ENCODE measurements at regions not wholly inside any gene's neighbourhood (a gene's known extent, or its start where the extent isn't known, plus 50 kb on each side); places are given as distances from the start of the nearest gene placed in this dataset.
"Not testable (repeated sequence)": the region's sequence is repeated elsewhere in the genome, so short reads cannot be mapped to it uniquely, and the experiment has no call there.

DNA sequence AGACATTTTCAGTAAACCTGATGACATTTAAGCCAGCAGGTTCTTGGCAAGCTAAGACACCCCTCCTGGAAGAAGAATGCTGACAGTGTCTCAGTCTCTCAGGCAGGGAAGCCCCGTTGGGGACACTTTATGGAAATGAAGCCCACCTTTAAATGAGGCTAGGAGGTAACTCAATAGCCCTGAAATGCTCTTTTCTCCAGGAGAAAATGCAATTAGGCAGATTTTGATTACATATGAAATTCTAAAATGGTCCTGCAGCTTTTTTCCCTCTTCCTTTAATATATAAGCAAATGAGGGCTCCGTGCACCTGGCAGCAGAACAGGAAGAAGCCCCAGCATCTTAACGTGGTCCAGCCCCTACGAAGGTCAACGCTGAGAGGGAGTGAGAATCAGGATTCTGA is 65.8 kb upstream of the CHST15 start:
- DNase-seq, result no peak

DNA sequence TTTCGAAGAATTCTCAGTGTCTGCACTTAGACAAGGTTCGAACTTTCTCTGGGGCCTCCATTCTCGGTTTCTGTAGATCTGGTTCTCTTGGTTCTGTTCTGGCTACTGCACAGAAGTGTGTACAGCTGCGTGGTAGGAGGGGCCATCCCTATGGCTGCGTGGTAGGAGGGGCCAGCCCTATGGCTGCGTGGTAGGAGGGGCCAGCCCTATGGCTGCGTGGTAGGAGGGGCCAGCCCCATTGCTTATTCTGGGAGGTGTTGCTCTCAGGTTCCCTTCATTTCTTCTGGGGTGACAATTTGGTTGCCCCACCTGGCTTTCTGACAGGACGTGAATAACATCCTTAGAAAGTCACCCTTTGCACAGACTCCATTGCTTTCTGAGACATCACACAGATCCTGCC is 65.2 kb upstream of the CHST15 start:
- no peak for DNase-seq

DNA sequence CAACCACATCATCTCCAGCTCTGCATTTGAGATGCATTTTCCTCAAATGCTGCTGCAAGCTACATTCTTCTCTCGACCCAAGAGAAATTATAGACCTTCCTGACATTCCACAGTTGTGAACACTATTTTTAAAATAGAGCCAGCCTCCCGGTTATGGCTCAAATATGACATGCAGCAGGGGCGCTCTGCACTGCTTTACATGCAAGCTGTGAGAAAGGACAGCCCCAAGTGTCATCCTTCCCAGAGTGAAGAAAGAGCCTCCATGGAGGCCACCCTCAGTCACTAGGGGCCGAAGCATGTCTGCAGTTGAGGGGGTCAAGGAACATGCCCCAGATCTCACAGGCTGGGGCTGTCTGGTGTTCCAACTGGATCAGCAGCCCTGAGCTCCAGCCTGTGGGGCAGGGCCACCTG is 63.9 kb upstream of the CHST15 start:
- DNase-seq, result no peak

DNA sequence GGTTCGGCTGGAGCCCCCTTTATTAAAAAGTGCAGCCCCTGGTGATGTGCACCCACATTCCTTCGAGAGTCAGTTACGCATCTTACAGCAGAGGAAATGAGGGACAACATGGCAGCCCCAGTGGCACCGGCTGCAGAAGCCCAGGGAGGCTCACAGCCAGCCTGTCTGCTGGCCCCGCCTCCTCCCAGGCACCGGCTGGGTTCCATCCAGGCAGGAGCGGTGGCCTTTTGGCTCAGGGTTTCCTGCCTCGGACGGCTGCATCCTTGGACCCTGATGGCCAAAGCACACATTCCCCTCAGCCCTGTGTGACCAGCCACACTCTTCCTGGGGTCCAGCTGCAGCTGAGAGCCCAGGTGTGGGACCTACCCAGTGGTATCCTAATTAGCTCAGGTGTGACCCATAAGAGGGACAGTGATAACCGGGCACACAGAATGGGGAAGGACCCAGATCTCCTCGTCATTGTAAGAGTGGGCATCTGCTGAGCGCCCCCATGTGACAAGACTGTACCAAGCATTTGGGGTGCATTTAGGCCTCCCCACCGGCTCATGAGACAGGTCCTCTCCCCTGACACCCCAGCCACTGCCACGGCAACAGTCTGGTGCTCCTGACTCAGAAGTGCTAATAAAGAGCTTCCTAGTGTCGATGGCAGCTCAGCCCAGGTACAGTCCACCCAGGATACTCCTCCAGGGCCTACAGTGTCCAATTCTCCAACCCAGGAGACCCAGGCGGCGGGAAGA is 63.3 kb upstream of the CHST15 start:
- no peak for DNase-seq

DNA sequence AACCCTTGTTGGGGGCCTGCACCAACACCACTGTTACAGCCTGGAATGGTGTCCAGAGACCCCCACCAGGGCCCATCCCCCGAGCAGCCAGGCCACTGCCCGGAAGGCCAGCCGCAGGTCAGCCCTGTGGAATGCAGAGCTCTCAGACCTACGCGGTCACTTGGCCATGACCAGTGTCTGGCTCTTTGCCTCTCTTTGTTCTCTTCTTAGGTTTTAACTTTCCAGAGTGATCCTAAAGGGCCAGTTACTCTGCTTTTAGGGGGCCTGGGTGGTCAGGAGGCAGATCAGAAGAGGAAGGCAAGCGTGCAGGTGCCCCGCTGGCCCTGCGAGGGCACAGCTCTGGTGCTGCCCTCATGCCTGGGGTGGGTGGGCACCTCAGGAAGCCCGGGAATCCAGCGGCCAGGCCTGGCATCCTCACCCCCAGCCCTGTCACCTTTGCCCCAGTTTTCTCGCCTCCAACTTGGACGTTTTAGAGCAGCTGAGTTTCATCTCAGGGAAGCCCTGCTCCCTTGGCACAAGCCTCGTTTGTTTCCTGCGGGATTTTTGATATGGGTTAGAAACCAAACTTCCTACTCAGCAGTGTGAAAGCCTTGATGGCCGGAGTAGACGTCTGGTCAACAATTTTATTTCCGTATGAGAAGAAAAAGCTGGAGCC is 62.5 kb upstream of the CHST15 start:
- no peak for DNase-seq

DNA sequence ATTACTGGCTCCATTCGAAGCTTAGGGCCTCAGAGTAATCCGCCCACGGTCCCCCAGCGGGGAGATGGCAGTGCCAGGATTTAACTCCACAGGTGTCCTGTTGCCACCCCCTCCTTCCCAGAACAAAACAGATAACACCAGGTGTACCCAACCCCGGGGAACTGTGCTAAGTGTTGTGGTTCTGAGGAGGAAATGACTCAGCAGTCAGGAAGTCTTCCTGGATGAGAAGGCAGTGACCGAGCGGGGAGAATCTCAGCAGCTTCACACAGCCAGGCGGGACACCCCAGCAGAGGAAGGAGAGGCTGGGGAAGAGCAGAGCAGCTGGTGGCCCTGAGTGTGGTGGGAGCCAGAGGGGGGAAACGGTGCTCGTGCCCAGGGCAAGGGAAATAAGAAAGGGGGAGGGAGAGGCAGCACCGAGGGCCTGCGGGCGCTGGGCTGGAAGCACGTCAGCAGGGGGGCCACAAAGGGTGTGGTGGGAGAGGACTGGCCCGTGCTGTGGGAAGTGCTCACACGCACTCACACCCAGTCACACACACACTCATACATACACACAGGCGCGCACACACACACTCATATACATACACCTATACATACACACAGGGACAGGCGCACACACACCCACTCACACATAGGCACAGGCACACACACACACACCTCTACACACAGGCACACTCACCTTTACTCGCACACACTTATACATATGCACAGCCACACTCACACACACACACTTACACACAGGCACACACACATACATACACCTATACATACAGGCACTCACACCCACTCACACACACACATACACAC is 59.8 kb upstream of the CHST15 start:
- peak; percentile 70 for DNase-seq

DNA sequence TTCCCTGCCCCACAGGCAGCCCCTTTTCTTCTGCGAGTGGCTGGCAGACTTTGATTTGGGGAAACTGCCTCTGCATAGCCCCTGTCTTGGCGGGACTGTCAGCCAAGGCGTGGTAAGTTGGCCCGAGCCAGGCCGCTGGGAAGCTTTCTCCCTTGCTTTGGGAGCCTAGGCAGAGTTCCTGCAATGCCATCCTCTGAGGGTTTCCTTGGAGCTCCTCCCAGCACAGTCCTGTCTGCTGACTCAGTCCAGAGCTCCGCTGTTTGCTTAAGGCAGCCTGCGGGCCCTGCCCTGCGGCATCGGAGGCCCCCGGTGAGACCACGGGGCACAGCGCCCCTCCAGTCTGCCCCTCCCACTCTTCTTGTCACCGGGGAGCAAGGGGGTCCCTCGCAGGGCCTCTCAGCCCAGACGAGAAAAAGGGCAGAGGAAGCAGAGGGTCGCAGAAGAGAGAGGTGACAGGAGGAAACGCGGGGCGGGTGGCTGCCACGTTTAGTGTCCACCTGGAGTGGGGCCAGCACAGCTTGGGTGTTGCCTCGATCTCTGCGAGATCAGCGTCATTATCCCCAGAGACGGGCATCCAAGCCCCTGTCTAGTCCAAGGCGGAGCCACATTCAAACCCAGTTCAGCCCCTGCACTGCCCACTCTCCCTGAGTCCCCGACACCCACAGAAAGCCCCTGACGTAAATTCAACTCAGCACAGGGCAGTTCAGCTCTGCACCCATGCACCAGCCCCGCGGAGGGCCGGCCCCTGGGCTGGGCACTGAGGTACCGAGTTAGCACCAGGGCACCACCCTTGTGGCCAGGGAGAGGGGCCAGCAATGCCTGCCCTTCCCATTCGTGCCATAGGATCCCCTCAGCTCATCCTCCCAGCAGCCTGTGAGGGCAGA is 59.0 kb upstream of the CHST15 start:
- DNase-seq, result no peak

DNA sequence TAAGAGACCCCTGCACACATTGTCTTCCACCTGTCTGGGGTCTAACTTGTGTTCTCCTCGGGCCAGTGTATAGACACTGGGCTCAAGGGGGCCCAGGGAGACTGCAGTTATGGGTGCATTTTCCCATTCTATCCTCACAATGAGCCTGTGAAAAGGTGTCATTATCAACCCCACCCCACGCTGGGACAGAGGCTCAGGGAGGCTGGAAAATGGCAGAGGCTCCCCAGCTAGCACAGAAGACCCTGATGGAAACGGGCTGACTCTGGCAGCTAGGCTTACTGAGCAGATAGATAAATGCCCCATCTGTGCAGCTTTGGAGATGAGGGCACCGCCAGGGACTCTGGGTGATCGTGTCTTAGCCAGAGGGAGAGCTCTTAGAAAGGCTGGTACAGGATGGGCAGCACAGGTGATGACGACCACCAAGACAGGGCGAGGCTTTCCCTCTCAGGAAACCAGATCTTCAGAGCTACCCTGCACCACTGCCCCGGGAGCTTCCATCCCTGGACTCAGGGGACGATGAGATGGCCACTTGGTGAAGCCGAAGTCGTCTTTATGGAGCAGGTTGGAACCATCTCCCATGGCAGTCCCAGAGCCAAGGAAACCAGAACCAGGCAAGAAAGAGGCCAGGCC is 58.2 kb upstream of the CHST15 start:
- DNase-seq, result no peak

DNA sequence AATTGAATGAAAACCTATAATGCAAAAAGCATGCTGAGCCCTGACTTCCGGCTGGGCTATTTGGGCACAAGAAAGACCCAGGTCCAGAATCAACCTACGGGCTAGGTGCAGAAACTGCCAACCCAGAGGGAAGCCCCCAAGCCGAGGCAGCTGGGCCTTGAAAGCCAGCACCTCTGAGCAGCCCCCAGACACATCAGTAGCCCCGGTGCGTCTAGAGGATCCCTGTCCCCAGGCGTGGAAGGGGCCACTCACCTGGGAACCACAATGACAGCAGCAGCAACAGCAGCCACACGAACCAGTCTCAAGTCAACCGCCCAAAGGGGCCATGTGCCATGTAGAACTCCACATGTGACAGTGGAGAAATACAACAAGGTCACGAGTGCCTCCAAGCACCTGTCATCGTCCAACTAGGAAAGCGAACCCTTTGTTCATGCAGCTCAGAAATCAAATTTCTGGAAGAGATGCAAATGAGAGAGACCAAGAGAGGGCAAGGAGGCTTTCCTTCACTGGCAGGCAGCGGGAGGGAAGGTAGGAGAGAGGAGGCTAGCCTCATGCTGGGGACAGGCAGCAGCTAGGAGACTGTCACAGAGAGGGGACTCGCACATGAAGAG is 57.5 kb upstream of the CHST15 start:
- no peak for DNase-seq

DNA sequence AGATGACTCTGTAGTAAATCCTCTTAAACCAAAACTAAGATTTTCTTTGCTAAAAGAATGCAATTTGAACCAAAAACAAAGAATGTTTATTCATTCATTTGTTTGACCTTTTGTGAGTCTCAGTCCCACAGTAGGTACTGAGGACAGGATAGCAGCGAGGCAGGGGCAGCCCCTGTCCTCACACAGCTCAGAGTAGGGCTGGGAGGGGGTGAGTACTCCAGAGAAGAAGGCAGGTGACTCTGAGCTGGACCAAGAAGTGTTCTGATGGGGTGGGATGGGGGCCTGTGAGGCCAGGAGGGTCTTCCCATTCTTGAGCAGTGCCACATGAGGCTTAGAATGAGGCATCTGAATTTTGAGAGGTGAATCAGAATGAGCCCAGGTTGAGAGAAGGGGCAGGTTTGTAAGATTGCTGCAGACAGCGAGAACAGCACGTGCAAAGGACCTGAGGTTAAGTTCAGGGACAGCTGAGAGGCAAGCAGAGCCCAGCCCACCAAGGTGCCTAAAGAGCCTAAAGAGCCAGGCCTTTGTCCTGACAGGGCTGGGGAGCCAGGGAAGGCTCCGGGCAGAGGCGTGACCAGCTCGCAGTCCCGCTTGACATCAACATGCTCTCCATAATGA is 56.9 kb upstream of the CHST15 start:
- no peak for DNase-seq

DNA sequence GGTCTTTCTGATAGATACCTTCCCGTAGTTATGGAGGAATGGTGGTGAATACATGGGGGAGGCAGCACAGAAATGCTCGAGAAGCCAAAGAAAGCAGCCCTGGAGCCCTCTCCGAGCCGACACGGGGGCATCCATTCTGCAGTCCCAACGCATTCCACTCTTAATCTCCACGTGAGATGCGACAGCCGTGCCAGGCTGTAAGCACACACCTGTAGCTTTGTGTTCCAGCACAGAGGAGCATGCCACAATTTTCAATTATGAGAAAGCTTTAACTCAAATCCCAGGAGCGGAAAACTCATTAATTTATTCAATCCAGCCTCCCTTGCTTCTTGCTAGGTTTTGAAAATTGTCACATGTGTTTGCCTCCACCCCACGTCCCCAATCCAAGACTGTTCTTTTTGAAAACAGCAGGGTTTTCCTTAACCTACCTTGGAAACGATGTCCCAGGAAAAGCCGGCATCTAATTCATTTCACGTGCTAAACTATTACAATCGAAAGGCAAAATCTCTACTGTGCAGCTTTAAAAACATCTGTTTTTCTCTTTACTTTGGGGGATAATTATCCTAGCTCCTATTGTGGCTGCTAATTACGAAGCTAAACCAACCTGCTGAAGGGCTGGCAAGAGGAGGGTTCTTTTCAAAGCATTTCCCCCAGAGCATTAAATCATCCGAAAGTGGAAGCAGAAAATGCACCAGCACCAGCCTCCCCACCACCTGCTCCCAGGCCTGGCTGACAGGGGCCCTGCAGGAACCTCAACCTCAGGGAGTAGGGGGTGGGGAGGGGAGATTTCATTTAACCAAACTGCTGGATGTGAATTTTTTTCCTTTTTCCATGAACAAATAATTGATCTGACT is 56.0 kb upstream of the CHST15 start:
- no peak for DNase-seq

DNA sequence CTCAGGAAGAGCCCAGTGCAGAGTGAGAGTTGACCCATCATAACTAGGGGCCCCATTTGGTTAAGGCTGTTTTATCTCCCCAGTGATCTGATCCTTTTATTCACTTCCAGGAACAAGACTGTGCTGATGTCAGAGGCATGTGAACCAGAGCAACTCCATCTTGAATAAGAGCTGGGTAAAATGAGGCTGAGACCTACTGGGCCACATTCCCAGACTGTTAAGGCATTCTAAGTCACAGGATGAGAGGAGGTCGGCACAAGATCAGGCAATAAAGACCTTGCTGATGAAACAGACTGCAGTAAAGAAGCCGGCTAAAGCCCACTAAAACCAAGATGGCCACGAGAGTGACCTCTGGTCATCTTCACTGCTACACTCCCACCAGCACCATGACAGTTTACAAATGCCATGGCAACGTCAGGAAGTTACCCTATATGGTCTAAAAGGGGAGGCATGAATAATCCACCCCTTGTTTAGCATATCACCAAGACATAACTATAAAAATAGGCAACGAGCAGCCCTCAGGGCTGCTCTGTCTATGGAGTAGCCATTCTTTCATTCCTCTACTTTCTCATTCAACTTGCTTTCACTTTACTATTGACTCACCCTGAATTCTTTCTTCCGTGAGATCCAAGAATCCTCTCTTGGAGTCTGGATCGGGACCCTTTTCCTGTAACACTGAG is 55.3 kb upstream of the CHST15 start:
- not testable (repeated sequence) for DNase-seq

DNA sequence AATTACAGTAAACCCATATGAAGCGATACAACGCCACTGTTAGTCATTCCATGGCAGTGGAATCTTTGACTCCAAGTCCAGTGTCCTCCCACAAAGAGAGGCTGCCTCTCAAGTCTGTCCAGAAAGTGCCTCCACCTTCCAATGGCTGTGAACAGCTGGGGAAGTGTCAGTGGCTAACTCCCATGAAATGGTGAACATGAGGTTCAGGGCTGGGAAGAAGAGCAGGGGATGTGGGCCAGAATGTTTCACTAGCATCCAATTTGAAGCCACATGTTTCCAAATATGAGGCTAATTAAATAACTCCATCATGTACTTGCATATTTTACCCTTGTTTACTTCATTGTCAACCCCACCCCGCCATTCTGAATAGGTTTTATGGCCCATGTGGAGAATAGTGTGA is 53.1 kb upstream of the CHST15 start:
- DNase-seq, result no peak

DNA sequence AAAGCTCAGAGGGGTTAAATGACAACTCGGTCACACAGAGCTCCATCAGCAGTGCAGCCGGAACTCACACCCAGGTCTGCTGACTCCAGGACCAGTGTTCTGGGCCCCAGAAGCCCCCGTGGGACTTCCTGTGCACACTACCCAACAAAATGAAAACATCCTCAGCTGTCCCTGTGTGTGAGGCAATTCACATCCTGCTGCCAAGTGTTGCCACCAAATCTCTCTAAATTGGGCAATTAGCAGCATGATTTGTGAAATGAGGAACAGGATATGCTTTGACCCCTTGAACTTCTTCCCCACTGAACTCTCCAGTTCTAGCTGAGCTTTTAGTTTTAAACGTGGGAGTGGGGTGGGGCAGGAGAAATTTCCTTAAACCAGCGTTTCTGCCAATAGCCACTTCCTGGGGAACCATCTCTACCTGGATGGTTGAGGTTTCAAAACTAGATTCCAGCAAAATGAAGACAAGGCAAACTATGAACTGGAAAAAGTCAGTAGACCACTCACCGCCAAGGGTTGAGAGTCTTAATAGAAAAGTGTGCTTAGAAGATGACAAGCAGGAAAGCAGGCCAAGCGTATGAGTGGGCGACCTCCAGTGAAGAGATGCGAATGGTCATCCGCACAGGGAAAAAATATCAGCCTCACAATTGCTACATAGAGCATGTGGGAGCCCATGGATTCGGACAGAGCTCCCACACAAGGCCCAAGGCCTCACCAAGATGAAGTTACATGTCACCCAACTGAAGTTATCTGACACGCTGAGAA is 51.9 kb upstream of the CHST15 start:
- no peak for DNase-seq

DNA sequence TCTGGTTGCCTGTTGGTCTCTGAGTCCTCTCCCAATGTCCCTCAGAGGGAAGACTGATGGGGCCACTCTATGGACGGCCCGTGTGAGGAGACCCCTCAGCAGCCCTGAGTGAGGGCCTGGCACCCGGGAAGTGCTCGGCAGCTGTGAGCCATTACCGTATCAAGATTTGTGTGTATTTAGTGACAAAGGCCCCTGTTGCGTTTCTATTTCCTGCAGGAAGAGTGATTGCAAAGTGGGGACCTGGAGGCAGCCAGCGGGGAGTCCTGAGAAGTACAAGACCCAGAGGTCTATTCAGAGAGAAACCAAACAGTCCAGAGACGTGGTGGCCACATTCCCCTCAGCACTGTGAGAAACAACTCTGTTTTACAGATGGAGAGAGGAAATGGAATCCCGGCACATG is 51.1 kb upstream of the CHST15 start:
- no peak for DNase-seq

DNA sequence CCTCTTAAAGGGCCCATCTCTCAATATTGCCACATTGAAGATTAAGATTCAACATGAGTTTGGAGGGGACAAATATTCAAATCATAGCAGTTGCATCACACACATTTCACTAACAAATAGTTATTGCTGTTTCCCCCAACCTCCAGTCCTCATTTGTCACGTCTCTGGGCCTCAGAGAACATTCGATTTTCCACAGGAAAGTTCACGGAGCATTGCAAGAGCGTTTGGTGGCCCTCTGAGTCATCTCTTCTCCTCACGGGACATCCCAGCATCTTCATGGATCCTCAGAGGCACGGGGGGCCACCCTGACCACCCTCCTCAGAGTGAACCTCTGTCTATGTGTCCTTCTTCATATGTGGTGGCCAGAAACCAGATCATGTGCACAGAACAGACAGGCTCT is 50.3 kb upstream of the CHST15 start:
- no peak for DNase-seq

All from CD4-positive, alpha-beta T cell treated with Interleukin-17A for 4 hours (primary cell).